Retinal pigment epithelial cell (primary cell): ENCODE measurements at regions not wholly inside any gene's neighbourhood (a gene's known extent, or its start where the extent isn't known, plus 50 kb on each side); places are given as distances from the start of the nearest gene placed in this dataset.

Experiments
- DNase-seq: peaks from one replicate; pipeline ENCODE4 v3.0.0-alpha.2; 2010; ENCODE audit warnings: low read depth
- H3K4me3 ChIP-seq: 2 replicates; pipeline ENCODE4 v1.5.1; 2011; ENCODE audit warnings: mild to moderate bottlenecking, low read length, control low read depth, moderate library complexity
- TF ChIP-seq, protein P1 (sequence below): conservative IDR thresholded peaks from 2 replicates; pipeline ENCODE4 v1.5.1; 2011; ENCODE audit warnings: low read depth, low read length, control low read depth, inconsistent platforms

DNA sequence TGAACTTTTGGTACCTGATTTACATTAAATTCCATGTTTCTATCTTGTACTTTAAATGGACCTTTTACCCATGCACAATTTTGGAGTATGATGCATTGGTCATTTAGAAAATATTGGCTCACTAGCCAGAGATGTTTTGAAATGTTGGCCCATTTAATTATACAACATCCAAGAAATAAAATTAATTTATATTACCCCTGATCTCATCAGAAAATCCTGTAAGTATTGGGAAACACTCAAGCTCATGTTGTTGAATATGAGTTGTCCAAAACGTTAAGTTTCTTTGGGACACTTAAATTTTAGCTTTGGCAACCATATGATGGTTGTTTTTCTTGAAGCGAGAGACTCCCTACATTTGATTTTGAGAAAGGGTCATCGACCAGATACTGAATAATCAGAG, 492.7 kb downstream of the RPS24 start:
- DNase-seq = no peak
- TF ChIP-seq, protein P1, sequence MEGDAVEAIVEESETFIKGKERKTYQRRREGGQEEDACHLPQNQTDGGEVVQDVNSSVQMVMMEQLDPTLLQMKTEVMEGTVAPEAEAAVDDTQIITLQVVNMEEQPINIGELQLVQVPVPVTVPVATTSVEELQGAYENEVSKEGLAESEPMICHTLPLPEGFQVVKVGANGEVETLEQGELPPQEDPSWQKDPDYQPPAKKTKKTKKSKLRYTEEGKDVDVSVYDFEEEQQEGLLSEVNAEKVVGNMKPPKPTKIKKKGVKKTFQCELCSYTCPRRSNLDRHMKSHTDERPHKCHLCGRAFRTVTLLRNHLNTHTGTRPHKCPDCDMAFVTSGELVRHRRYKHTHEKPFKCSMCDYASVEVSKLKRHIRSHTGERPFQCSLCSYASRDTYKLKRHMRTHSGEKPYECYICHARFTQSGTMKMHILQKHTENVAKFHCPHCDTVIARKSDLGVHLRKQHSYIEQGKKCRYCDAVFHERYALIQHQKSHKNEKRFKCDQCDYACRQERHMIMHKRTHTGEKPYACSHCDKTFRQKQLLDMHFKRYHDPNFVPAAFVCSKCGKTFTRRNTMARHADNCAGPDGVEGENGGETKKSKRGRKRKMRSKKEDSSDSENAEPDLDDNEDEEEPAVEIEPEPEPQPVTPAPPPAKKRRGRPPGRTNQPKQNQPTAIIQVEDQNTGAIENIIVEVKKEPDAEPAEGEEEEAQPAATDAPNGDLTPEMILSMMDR = no peak
- no peak overlapping the region for H3K4me3 ChIP-seq

DNA sequence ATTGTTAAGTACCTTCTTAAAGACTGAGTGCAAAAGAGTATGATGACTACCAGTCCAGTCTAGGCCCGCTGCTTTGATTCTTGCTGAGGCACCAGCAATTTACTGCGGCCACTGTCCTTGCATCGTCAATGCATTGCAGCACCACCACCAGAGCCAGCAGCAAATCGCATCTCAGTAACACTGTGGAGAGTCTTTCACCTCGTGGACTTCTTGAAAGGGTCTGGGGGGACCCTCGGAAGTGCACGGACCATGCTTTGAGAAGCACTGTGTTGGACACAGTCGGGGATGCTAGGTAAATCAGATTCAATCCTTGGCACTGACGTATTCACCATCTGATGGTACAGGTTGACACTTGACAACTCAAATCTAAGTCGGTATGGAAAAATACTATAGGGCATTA, 493.6 kb downstream of the RPS24 start:
- TF ChIP-seq, protein P1 = no peak
- no peak overlapping the region for H3K4me3 ChIP-seq
- no peak for DNase-seq

DNA sequence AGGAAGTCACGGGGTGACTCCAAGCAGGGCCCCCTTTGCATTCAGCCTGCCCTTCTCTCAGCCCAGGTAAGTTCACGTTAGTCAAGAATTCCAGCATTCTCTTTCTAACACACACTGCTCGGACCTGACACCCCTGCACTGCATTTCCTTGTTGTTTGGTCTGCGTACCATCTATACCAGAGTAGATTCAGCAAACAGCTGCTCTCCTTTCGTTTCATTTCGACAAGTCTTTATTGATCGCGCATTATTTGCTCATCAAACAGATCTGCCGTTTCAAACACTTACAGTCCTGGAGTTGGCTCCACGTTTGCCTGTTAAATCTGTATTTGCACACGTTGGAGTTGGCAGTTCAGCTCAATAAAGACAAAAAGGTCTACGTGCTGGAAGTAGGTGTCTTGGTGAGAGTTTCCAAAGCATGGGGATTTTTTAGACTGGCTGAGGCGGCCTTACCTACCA, 495.1 kb downstream of the RPS24 start:
- H3K4me3 ChIP-seq = no peak overlapping the region
- TF ChIP-seq, protein P1 = no peak
- no peak for DNase-seq

DNA sequence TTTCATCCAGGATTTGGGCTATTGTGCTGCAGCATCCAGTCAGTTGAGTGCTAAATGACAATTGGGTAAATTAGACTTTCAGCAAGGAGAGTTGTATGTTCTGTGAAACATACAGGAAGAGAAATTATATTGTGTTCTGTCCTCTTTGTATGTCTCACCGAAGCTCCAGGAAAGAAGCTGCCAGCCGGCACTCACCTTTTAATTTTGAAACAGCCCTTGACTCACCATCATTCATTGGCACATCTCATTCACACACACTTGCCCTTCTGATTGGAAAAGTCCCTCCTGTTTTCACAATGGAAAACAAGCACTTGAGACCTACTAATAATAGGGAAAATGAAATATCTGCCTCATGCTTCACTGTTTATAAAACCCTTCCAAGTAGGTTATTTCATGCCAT, 495.6 kb downstream of the RPS24 start:
- TF ChIP-seq, protein P1 = no peak
- no peak overlapping the region for H3K4me3 ChIP-seq
- DNase-seq = no peak

DNA sequence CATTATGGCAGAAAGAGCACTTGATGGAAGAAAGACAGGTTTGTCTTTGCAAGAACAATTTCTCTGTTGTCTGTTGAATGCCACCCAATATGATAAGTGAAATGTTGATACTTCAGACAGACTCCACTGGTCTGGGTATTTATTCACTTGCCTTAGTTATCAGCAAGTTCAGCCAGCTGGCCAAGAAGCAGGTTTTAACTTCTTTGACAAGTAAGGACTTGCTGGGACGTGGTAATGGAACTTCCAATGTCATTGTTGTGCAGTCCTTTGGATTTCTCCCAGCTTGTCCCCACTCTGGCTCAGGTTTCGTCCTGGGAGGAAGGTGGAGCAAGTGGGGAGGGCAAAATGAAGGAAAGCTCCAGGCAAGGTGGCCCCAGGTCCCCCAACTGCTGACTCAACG, 497.4 kb downstream of the RPS24 start:
- H3K4me3 ChIP-seq = no peak overlapping the region
- TF ChIP-seq, protein P1 = no peak
- no peak for DNase-seq

DNA sequence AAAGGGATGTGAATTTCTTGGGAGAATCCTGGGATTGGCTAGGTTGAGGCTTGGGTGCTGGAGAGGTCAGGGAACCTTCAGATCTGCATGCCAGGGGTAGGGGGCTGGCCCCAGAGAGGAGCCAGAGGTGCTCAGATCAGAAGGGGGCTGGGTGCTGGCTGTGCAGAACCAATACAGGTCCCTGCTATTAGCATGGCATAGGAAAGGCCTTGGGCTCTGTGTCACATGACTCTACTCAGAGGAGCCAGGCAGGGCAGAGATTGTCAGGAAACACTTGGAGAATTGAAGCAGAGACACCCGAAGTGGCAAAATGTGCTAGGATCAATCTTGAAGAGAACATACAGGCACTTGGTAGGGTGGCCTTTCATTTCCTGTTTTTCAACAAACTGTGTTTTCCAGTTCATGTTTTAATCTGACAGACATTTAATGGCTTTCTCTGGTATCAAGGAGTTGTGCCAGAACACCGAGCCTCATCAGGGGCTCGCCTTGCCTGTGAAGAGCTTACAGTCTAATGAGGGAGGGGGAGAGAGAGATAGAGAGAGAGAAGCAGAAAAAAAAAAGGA, 498.9 kb downstream of the RPS24 start:
- TF ChIP-seq, protein P1 = no peak
- no peak for DNase-seq

DNA sequence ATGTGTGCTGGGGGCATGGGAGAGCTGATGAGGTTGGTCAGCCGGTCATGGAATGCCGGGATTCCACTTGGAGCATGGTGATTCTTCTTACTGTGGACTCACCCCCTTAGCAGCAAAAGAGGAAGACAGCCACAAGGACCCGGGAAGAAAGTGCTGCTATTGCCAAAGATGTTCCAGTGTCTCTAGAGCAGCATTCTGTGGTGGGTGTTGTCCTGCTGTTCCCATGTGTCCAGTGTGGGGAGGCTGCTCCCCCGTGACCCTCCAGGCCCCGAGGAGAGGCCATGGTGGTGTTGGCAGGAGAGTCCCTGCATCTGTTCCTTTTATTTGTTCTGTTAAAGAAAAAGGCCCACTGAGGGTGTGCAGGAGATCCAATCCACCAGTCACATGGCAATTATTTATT, 499.4 kb downstream of the RPS24 start:
- TF ChIP-seq, protein P1 = no peak
- DNase-seq = no peak
- no peak overlapping the region for H3K4me3 ChIP-seq

More for the DNA sequence above, 498.9 kb downstream of the RPS24 start:
- H3K4me3 ChIP-seq = no peak overlapping the region
